ENCODE measurements at regions not wholly inside any gene's neighbourhood (a gene's known extent, or its start where the extent isn't known, plus 50 kb on each side); places are given as distances from the start of the nearest gene placed in this dataset.

GRCh38 chr20:10131732-10132345 lies 86.8 kb upstream of the SNAP25 start:
- Histone ChIP-seq H3K27me3 (ENCODE audit: control insufficient read depth in 1 of 2, insufficient read depth in 2 of 2, low read length in 2 of 2) (no peaks in the 10 kb centered on the region), H3K36me3 (ENCODE audit: control insufficient read depth in 2 of 2, insufficient read depth in 2 of 2, low read length in 2 of 2) (no peaks in the 10 kb centered on the region), H3K4me1 (ENCODE audit: control insufficient read depth, insufficient read depth, low read length) (peaks cover 10% of the 10 kb centered on the region), H3K9me3 (ENCODE audit: control insufficient read depth in 2 of 2, low read length in 2 of 2) (no peaks in the 10 kb centered on the region), H3K4me3 (ENCODE audit: low read length in 2 of 2) (no peak overlapping the region), H3K9ac (ENCODE audit: low read length in 2 of 2) (peak overlapping the region; percentile 13 to 68), H3K27ac (ENCODE audit: low read length) (peak overlapping the region; percentile 71)

GRCh38 chr20:10132387-10132786 lies 86.2 kb upstream of the SNAP25 start:
- no peak overlapping the region for H3K4me3 ChIP-seq (ENCODE audit: low read length in 2 of 2)
- H3K27me3 ChIP-seq (ENCODE audit: control insufficient read depth in 1 of 2, insufficient read depth in 2 of 2, low read length in 2 of 2), result no peaks in the 10 kb centered on the region
- H3K36me3 ChIP-seq (ENCODE audit: control insufficient read depth in 2 of 2, insufficient read depth in 2 of 2, low read length in 2 of 2), result no peaks in the 10 kb centered on the region
- H3K27ac ChIP-seq (ENCODE audit: low read length), result no peak overlapping the region
- H3K9ac ChIP-seq (ENCODE audit: low read length in 2 of 2), result no peak overlapping the region
- H3K4me1 ChIP-seq (ENCODE audit: control insufficient read depth, insufficient read depth, low read length), result peaks cover 10% of the 10 kb centered on the region
- no peaks in the 10 kb centered on the region for H3K9me3 ChIP-seq (ENCODE audit: control insufficient read depth in 2 of 2, low read length in 2 of 2)

GRCh38 chr20:10133532-10133931 lies 85.1 kb upstream of the SNAP25 start:
- Histone ChIP-seq H3K27me3 (ENCODE audit: control insufficient read depth in 1 of 2, insufficient read depth in 2 of 2, low read length in 2 of 2) (no peaks in the 10 kb centered on the region), H3K9ac (ENCODE audit: low read length in 2 of 2) (no peak overlapping the region), H3K4me1 (ENCODE audit: control insufficient read depth, insufficient read depth, low read length) (peaks cover 10% of the 10 kb centered on the region), H3K4me3 (ENCODE audit: low read length in 2 of 2) (no peak overlapping the region), H3K27ac (ENCODE audit: low read length) (no peak overlapping the region), H3K36me3 (ENCODE audit: control insufficient read depth in 2 of 2, insufficient read depth in 2 of 2, low read length in 2 of 2) (no peaks in the 10 kb centered on the region), H3K9me3 (ENCODE audit: control insufficient read depth in 2 of 2, low read length in 2 of 2) (no peaks in the 10 kb centered on the region)

- H3K27me3 ChIP-seq (ENCODE audit: control insufficient read depth in 1 of 2, insufficient read depth in 2 of 2, low read length in 2 of 2), result no peaks in the 10 kb centered on the region
- H3K36me3 ChIP-seq (ENCODE audit: control insufficient read depth in 2 of 2, insufficient read depth in 2 of 2, low read length in 2 of 2), result no peaks in the 10 kb centered on the region
- peaks cover 10% of the 10 kb centered on the region for H3K4me1 ChIP-seq (ENCODE audit: control insufficient read depth, insufficient read depth, low read length)
- H3K9me3 ChIP-seq (ENCODE audit: control insufficient read depth in 2 of 2, low read length in 2 of 2), result no peaks in the 10 kb centered on the region
- no peak overlapping the region for H3K4me3 ChIP-seq (ENCODE audit: low read length in 2 of 2)
- H3K27ac ChIP-seq (ENCODE audit: low read length), result no peak overlapping the region
- no peak overlapping the region for H3K9ac ChIP-seq (ENCODE audit: low read length in 2 of 2)
Observed at GRCh38 chr20:10134176-10134575, 84.5 kb upstream of the SNAP25 start.

- Histone ChIP-seq H3K9me3 (ENCODE audit: control insufficient read depth in 2 of 2, low read length in 2 of 2) (no peaks in the 10 kb centered on the region), H3K36me3 (ENCODE audit: control insufficient read depth in 2 of 2, insufficient read depth in 2 of 2, low read length in 2 of 2) (no peaks in the 10 kb centered on the region), H3K4me1 (ENCODE audit: control insufficient read depth, insufficient read depth, low read length) (peaks cover 10% of the 10 kb centered on the region), H3K27me3 (ENCODE audit: control insufficient read depth in 1 of 2, insufficient read depth in 2 of 2, low read length in 2 of 2) (no peaks in the 10 kb centered on the region), H3K27ac (ENCODE audit: low read length) (no peak overlapping the region), H3K4me3 (ENCODE audit: low read length in 2 of 2) (no peak overlapping the region), H3K9ac (ENCODE audit: low read length in 2 of 2) (no peak overlapping the region)
Observed at GRCh38 chr20:10135438-10135837, 83.2 kb upstream of the SNAP25 start.

GRCh38 chr20:10137032-10137431 lies 81.6 kb upstream of the SNAP25 start:
- Histone ChIP-seq H3K4me3 (ENCODE audit: low read length in 2 of 2) (no peak overlapping the region), H3K36me3 (ENCODE audit: control insufficient read depth in 2 of 2, insufficient read depth in 2 of 2, low read length in 2 of 2) (no peaks in the 10 kb centered on the region), H3K9me3 (ENCODE audit: control insufficient read depth in 2 of 2, low read length in 2 of 2) (no peaks in the 10 kb centered on the region), H3K9ac (ENCODE audit: low read length in 2 of 2) (no peak overlapping the region), H3K27ac (ENCODE audit: low read length) (no peak overlapping the region), H3K4me1 (ENCODE audit: control insufficient read depth, insufficient read depth, low read length) (peaks cover 3% of the 10 kb centered on the region), H3K27me3 (ENCODE audit: control insufficient read depth in 1 of 2, insufficient read depth in 2 of 2, low read length in 2 of 2) (no peaks in the 10 kb centered on the region)

- Histone ChIP-seq H3K27ac (ENCODE audit: low read length) (no peak overlapping the region), H3K4me3 (ENCODE audit: low read length in 2 of 2) (no peak overlapping the region), H3K4me1 (ENCODE audit: control insufficient read depth, insufficient read depth, low read length) (no peaks in the 10 kb centered on the region), H3K36me3 (ENCODE audit: control insufficient read depth in 2 of 2, insufficient read depth in 2 of 2, low read length in 2 of 2) (no peaks in the 10 kb centered on the region), H3K27me3 (ENCODE audit: control insufficient read depth in 1 of 2, insufficient read depth in 2 of 2, low read length in 2 of 2) (no peaks in the 10 kb centered on the region), H3K9ac (ENCODE audit: low read length in 2 of 2) (no peak overlapping the region), H3K9me3 (ENCODE audit: control insufficient read depth in 2 of 2, low read length in 2 of 2) (no peaks in the 10 kb centered on the region)
Observed at GRCh38 chr20:10137533-10137932, 81.1 kb upstream of the SNAP25 start.

- no peak overlapping the region for H3K27ac ChIP-seq (ENCODE audit: low read length)
- H3K9me3 ChIP-seq (ENCODE audit: control insufficient read depth in 2 of 2, low read length in 2 of 2), result peaks cover 0 to 3% of the 10 kb centered on the region in 2 donors
- H3K9ac ChIP-seq (ENCODE audit: low read length in 2 of 2), result no peak overlapping the region
Observed at GRCh38 chr20:10157549-10157948, 61.1 kb upstream of the SNAP25 start.

GRCh38 chr20:10167040-10167439 lies 51.6 kb upstream of the SNAP25 start:
- Histone ChIP-seq H3K27me3 (ENCODE audit: control insufficient read depth in 1 of 2, insufficient read depth in 2 of 2, low read length in 2 of 2) (no peaks in the 10 kb centered on the region), H3K9ac (ENCODE audit: low read length in 2 of 2) (no peak overlapping the region), H3K9me3 (ENCODE audit: control insufficient read depth in 2 of 2, low read length in 2 of 2) (no peaks in the 10 kb centered on the region), H3K4me1 (ENCODE audit: control insufficient read depth, insufficient read depth, low read length) (peaks cover 3% of the 10 kb centered on the region), H3K36me3 (ENCODE audit: control insufficient read depth in 2 of 2, insufficient read depth in 2 of 2, low read length in 2 of 2) (no peaks in the 10 kb centered on the region), H3K27ac (ENCODE audit: low read length) (no peak overlapping the region), H3K4me3 (ENCODE audit: low read length in 2 of 2) (no peak overlapping the region)

More at GRCh38 chr20:10157549-10157948, 61.1 kb upstream of the SNAP25 start:
- Histone ChIP-seq H3K4me3 (ENCODE audit: low read length in 2 of 2) (no peak overlapping the region), H3K4me1 (ENCODE audit: control insufficient read depth, insufficient read depth, low read length) (no peaks in the 10 kb centered on the region), H3K36me3 (ENCODE audit: control insufficient read depth in 2 of 2, insufficient read depth in 2 of 2, low read length in 2 of 2) (no peaks in the 10 kb centered on the region), H3K27me3 (ENCODE audit: control insufficient read depth in 1 of 2, insufficient read depth in 2 of 2, low read length in 2 of 2) (no peaks in the 10 kb centered on the region)

- Histone ChIP-seq H3K27ac (ENCODE audit: low read length) (no peak overlapping the region), H3K36me3 (ENCODE audit: control insufficient read depth in 2 of 2, insufficient read depth in 2 of 2, low read length in 2 of 2) (no peaks in the 10 kb centered on the region), H3K9ac (ENCODE audit: low read length in 2 of 2) (no peak overlapping the region), H3K4me1 (ENCODE audit: control insufficient read depth, insufficient read depth, low read length) (peaks cover 3% of the 10 kb centered on the region), H3K27me3 (ENCODE audit: control insufficient read depth in 1 of 2, insufficient read depth in 2 of 2, low read length in 2 of 2) (peaks cover 0 to 2% of the 10 kb centered on the region in 2 donors), H3K9me3 (ENCODE audit: control insufficient read depth in 2 of 2, low read length in 2 of 2) (no peaks in the 10 kb centered on the region), H3K4me3 (ENCODE audit: low read length in 2 of 2) (no peak overlapping the region)
Observed at GRCh38 chr20:10167594-10167993, 51.0 kb upstream of the SNAP25 start.

Measured in stomach smooth muscle (tissue), 2 donors.